ENCODE measurements at regions not wholly inside any gene's neighbourhood (a gene's known extent, or its start where the extent isn't known, plus 50 kb on each side); places are given as distances from the start of the nearest gene placed in this dataset.

DNA sequence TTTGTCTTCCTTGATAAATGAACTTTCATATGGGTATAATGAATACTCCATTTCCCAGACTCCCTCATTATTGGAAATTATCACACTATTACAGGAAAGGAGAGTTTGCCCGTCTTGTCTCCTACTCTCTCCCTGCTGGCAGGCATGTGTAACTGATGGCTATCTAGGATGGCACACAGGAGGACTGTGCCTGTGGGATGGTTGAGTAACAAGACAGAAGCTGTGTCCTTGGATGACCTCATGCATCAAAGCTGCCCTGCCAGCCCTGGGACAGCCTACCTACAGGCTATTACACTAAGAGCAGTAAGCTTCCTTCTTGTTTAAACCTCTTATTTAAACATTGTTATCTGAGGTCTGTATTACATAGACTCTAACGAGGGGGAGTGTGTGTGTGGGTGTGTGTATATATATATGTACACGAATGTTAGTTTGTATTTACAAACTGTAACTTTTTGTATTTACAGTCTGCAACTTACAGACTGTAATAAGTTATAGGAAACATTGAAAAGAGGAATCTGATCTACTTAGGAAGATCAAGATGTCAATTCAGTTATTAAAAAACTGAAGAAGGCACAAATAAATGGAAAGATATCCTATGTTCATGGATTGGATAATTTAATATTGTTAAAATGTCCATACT lies 247.6 kb upstream of the ACO1 start (continued):
- TF ChIP-seq TCF3 (IDR thresholded peaks at IDR 0.05; ENCODE audit: borderline replicate concordance, insufficient read depth, low read depth, low read length) (no peak), NRF1 (conservative IDR thresholded peaks at IDR 0.05; ENCODE audit: low read depth, low read length) (no peak), NR2C2 (IDR thresholded peaks at IDR 0.05; ENCODE audit: borderline replicate concordance, control insufficient read depth, insufficient read length, low read depth) (no peak)

GRCh38 chr9:32142074-32142473 lies 242.4 kb upstream of the ACO1 start:
- SMC1A ChIA-PET (ENCODE audit: uncharacterized antibody, unreplicated experiment) = no interaction called here
- ATAC-seq = no peak
- in situ Hi-C loops (cut with MboI) = no loop called here
- TF ChIP-seq HSF1 (IDR thresholded peaks at IDR 0.05; ENCODE audit: low read depth, low read length) = no peak
- no peak for TF ChIP-seq SIX5 (IDR thresholded peaks at IDR 0.05; ENCODE audit: low read depth, low read length, severe bottlenecking)
- TF ChIP-seq ZBED1 (IDR thresholded peaks at IDR 0.05; ENCODE audit: borderline replicate concordance) = no peak
- TF ChIP-seq CHD4 (IDR thresholded peaks at IDR 0.05) = no peak
- TF ChIP-seq, protein P1, sequence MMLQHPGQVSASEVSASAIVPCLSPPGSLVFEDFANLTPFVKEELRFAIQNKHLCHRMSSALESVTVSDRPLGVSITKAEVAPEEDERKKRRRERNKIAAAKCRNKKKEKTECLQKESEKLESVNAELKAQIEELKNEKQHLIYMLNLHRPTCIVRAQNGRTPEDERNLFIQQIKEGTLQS (IDR thresholded peaks at IDR 0.05; ENCODE audit: borderline replicate concordance, extremely low read depth, low read depth, low read length) = no peak
- TF ChIP-seq, protein P2, sequence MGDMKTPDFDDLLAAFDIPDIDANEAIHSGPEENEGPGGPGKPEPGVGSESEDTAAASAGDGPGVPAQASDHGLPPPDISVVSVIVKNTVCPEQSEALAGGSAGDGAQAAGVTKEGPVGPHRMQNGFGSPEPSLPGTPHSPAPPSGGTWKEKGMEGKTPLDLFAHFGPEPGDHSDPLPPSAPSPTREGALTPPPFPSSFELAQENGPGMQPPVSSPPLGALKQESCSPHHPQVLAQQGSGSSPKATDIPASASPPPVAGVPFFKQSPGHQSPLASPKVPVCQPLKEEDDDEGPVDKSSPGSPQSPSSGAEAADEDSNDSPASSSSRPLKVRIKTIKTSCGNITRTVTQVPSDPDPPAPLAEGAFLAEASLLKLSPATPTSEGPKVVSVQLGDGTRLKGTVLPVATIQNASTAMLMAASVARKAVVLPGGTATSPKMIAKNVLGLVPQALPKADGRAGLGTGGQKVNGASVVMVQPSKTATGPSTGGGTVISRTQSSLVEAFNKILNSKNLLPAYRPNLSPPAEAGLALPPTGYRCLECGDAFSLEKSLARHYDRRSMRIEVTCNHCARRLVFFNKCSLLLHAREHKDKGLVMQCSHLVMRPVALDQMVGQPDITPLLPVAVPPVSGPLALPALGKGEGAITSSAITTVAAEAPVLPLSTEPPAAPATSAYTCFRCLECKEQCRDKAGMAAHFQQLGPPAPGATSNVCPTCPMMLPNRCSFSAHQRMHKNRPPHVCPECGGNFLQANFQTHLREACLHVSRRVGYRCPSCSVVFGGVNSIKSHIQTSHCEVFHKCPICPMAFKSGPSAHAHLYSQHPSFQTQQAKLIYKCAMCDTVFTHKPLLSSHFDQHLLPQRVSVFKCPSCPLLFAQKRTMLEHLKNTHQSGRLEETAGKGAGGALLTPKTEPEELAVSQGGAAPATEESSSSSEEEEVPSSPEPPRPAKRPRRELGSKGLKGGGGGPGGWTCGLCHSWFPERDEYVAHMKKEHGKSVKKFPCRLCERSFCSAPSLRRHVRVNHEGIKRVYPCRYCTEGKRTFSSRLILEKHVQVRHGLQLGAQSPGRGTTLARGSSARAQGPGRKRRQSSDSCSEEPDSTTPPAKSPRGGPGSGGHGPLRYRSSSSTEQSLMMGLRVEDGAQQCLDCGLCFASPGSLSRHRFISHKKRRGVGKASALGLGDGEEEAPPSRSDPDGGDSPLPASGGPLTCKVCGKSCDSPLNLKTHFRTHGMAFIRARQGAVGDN (IDR thresholded peaks at IDR 0.05) = no peak
- TF ChIP-seq SREBF1 (IDR thresholded peaks at IDR 0.05; ENCODE audit: low read length) = no peak
- no peak for TF ChIP-seq POLR2A (IDR thresholded peaks at IDR 0.05; ENCODE audit: low read depth, low read length)
- TF ChIP-seq SPI1 (IDR thresholded peaks at IDR 0.05; ENCODE audit: borderline replicate concordance, insufficient read depth, low read depth, low read length) = no peak
- no peak for TF ChIP-seq ZNF274 (IDR thresholded peaks at IDR 0.05; ENCODE audit: insufficient read depth, insufficient read length)
- TF ChIP-seq NFYA (IDR thresholded peaks at IDR 0.05; ENCODE audit: borderline replicate concordance, low read depth, low read length) = no peak
- no peak for TF ChIP-seq HDAC6 (IDR thresholded peaks at IDR 0.05; ENCODE audit: unreplicated experiment)
- TF ChIP-seq SUZ12 (IDR thresholded peaks at IDR 0.05; ENCODE audit: unreplicated experiment) = no peak

More at GRCh38 chr9:32142074-32142473, 242.4 kb upstream of the ACO1 start:
- FAIRE-seq (no peak), DNase-seq (ENCODE audit: low read depth, low spot score) (no peak)
- Histone ChIP-seq H3K9ac (ENCODE audit: control insufficient read depth, insufficient read depth, low read length) (no peak overlapping the region), H4K20me1 (ENCODE audit: control insufficient read depth, insufficient read depth) (no peaks in the 10 kb centered on the region), H3K9me3 (replicated peaks; ENCODE audit: control insufficient read depth, insufficient read depth, low read length) (no peaks in the 10 kb centered on the region), H3K79me2 (ENCODE audit: control insufficient read depth, insufficient read depth, low read length) (no peaks in the 10 kb centered on the region), H3K27me3 (replicated peaks in 1 of 2; ENCODE audit: control insufficient read depth in 2 of 2, insufficient read depth in 2 of 2, low read length in 1 of 2) (no peaks in the 10 kb centered on the region), H2AFZ (ENCODE audit: control insufficient read depth, low read depth, low read length) (no peak overlapping the region), H3K4me2 (ENCODE audit: control insufficient read depth, insufficient read depth) (no peak overlapping the region), H3K4me1 (ENCODE audit: control insufficient read depth, insufficient read depth, low read length) (no peaks in the 10 kb centered on the region), H3K4me3 (no peak overlapping the region), H3K36me3 (ENCODE audit: control insufficient read depth in 2 of 2, insufficient read depth in 2 of 2, low read length in 1 of 2) (no peaks in the 10 kb centered on the region), H3K27ac (ENCODE audit: control insufficient read depth, insufficient read depth) (no peak overlapping the region)
- RAD21 ChIA-PET (ENCODE audit: unreplicated experiment) = no interaction called here
- POLR2A ChIA-PET = no interaction called here
- intact Hi-C loops (cut with micrococcal nuclease; ENCODE audit: unreplicated experiment) = loop anchor here (10.0 kb wide), 1 partner anchor 203 kb away; no protein-coding TSS in a partner anchor
- CTCF ChIA-PET = no interaction called here
- WGBS (ENCODE audit: insufficient coverage, insufficient replicate concordance, low lambda C conversion rate, missing lambda C conversion rate) = 0% methylated on average over 1 of the region's 1 CpG
- BruUV-seq (replicated peaks) = no TSS peak
